DND-41 (cell line): ENCODE measurements at regions not wholly inside any gene's neighbourhood (a gene's known extent, or its start where the extent isn't known, plus 50 kb on each side); places are given as distances from the start of the nearest gene placed in this dataset.

Experiments
- CTCF ChIP-seq: IDR thresholded peaks from 2 replicates; pipeline ENCODE4 v1.5.1; 2012; ENCODE audit warnings: borderline replicate concordance, low read length, moderate library complexity, mild to moderate bottlenecking; ENCODE audit not compliant: poor library complexity, severe bottlenecking; ENCODE audit errors: extremely low read depth
- EZH2 ChIP-seq: IDR thresholded peaks from 3 replicates; pipeline ENCODE4 v1.6.1; 2012; ENCODE audit warnings: borderline replicate concordance, low read depth, mild to moderate bottlenecking, moderate library complexity, low read length, inconsistent platforms; ENCODE audit not compliant: severe bottlenecking

DNA sequence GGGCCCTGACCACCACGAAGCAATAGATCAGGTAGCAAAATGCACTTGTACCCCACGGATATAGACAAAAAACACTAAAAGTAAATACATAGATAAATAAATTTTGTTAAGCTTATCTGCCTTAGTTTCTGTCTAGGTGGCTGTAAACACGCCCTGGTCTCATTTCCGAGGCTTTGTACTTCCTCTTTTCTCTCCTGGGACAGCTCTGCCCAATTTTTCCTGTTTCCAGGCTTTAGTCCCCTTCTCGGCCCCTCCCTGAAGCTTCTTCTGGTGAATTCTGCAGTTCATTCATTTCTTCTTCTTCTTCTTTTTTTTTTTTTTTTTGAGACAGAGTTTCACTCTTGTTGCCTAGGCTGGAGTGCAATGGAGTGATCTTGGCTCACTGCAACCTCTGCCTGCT is 73.4 kb upstream of the STOX2 start:
- TF ChIP-seq CTCF (no peak), EZH2 (no peak)
